ENCODE measurements at regions not wholly inside any gene's neighbourhood (a gene's known extent, or its start where the extent isn't known, plus 50 kb on each side); places are given as distances from the start of the nearest gene placed in this dataset.
"Not testable (repeated sequence)": the region's sequence is repeated elsewhere in the genome, so short reads cannot be mapped to it uniquely, and the experiment has no call there.

- in situ Hi-C loops (cut with HindIII; ENCODE audit: low sequenced_read_pairs), result no loop called here
Observed at GRCh38 chr11:26839911-26840698, 118.2 kb upstream of the SLC5A12 start.

GRCh38 chr11:26841818-26842473, 120.1 kb upstream of the SLC5A12 start:
- in situ Hi-C loops (cut with HindIII; ENCODE audit: low sequenced_read_pairs), result no loop called here

- in situ Hi-C loops (cut with HindIII; ENCODE audit: low sequenced_read_pairs), result no loop called here
Observed at GRCh38 chr11:26842478-26843282, 120.8 kb upstream of the SLC5A12 start.

DNA sequence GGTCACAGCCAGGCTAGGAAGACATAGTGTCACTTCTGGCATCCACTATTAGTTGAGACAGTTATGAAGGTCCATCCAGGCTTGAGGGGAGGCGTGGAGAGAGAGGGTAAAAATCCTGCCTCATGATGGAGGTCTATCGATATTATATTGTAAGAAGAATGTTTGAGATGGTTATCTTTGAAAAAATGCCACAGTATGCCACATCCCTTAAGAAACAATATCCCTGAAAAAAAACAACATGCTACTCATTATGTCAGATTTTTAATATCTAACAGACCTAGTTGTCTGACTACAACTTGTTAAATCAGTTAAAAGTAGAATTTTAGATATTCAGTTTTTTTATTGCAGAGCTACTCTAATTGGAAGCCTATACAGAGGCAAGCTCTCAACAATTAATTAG, 121.7 kb upstream of the SLC5A12 start:
- in situ Hi-C loops (cut with HindIII; ENCODE audit: low sequenced_read_pairs), result no loop called here

DNA sequence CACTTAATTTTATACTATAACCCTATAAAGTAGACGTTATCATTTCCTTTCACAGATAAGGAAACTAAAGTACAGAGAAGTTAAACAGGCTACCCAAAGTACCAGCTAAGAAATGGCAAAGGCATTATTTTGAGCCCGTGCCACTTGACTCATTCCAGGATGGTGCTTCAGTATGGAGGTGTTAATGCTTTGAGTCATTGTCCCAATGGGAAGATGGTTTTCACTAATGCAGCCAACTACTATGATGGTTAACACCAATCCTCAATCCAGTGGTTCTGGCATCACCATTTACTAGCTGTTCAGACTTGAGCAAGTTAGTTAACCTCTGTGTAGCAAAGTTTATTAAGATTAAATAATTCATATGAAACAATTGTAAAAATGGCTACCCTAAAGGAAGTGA, 123.1 kb upstream of the SLC5A12 start:
- in situ Hi-C loops (cut with HindIII; ENCODE audit: low sequenced_read_pairs), result no loop called here

- in situ Hi-C loops (cut with HindIII; ENCODE audit: low sequenced_read_pairs), result no loop called here
Observed at GRCh38 chr11:26846227-26846626, 124.4 kb upstream of the SLC5A12 start.

- in situ Hi-C loops (cut with HindIII; ENCODE audit: low sequenced_read_pairs), result no loop called here
Observed at GRCh38 chr11:26847459-26847858, 125.6 kb upstream of the SLC5A12 start.

- in situ Hi-C loops (cut with HindIII; ENCODE audit: low sequenced_read_pairs), result no loop called here
Observed at GRCh38 chr11:26847977-26848376, 126.1 kb upstream of the SLC5A12 start.

GRCh38 chr11:26849036-26849435, 127.2 kb upstream of the SLC5A12 start:
- in situ Hi-C loops (cut with HindIII; ENCODE audit: low sequenced_read_pairs), result no loop called here

GRCh38 chr11:26851291-26851690, 129.4 kb upstream of the SLC5A12 start:
- in situ Hi-C loops (cut with HindIII; ENCODE audit: low sequenced_read_pairs), result no loop called here

GRCh38 chr11:26851696-26852095, 129.8 kb upstream of the SLC5A12 start:
- in situ Hi-C loops (cut with HindIII; ENCODE audit: low sequenced_read_pairs), result no loop called here

DNA sequence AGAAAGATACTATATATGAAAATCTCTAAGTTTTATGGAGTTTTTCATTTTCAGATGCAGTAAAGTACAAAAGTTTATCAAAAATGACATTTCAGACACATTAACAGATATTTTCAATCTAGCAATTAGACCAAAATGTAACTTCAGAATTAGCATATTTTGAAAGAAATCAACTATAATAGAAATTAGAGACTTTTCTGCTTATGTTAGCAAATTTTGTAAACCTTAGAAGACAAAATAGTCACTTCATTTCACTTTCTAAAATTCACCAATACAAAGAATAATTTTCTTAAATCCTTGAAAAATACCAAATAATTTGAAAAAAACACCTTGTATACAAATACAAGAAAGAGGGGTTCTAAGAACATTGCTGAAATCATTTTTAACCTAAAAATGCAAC, 135.8 kb upstream of the FIBIN start:
- in situ Hi-C loops (cut with HindIII; ENCODE audit: low sequenced_read_pairs), result no loop called here

DNA sequence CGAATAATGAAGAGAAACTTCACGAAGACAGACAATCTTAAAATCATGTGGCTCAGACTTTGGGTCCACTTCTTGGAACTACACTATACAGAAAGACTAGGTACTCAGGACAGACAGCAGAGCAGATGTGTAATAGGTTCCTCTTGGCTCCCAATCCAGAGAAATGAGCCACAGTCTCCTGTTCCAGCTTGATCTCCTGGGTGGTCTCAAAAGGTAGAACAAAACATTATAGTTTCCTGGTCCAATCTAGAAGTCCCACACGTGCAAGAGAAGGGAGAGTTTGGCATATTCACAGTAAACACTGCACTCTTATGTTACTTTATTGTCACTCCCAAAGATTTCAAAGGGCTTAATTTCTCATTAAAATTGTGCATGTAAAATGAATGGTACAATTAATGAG, 134.5 kb upstream of the FIBIN start:
- in situ Hi-C loops (cut with HindIII; ENCODE audit: low sequenced_read_pairs), result no loop called here

DNA sequence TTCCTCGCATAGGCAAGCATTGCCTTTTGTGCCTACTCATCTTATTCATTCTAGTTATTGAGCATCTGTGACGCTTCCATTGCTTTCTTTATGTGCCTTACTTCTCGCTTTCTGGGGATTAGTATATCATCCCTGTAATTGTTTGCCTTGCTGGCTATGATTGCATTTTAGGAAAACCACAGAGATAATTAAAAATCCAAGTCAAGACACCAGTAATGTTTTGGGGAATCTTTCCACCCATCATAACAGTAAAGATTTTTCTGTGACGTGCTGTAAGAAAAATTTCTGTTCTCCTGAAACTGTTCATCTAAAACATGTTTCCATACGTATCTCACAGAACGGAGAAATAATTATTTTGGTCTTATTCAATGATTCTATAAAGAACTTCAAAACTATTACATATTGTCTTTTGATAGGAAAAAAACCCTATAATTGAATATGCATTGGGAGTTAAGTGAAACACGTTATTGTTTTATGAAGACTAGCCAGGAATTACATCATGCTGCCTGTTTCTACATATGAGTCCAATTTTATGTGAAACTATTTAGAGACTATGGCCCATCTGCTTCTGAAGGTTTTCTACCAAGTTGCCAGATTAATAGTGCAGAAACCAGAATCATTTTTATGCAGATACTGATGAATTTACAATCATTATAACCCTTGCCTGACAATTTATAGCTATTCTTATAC, 133.7 kb upstream of the FIBIN start:
- in situ Hi-C loops (cut with HindIII; ENCODE audit: low sequenced_read_pairs), result loop anchor here (10.0 kb wide), 1 partner anchor 165 kb away; no protein-coding TSS in a partner anchor

DNA sequence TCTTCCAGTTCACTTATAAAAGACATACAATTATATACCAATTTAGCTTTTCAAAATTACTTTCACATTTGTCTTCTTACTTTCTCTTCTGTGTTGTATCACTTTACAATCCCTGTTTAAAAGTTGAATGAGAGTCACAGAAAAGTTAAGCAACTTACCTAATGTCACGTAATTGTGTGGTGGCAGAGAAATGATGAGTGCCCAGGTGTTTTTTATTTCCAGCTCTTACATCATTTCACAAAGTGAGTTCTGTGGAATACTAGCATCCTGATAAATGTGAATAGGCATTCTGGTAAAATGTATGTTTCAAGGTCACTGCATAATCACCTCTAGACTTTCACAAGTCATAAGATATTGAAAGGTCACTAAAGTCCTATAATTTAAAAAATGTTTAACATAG, 133.0 kb upstream of the FIBIN start:
- in situ Hi-C loops (cut with HindIII; ENCODE audit: low sequenced_read_pairs), result loop anchor here (10.0 kb wide), 1 partner anchor 164 kb away; no protein-coding TSS in a partner anchor

DNA sequence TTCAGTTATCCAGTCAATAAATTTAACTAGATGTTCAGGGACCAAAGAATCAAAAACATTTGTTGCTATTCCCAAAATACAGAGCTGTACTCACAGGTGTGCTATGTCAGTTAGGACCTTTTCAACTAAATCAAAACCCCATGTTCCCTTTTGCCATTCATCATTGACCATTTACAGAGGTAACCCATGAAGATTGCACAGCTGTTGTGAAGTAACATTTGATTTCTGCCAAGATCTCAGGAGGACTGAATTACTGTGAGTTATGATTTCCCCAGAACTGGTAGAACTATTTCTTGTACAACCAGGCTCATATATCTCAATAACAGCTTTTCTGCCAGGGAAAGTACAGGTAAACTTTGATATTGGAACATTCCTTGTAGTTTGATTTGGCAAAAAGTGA, 131.1 kb upstream of the FIBIN start:
- in situ Hi-C loops (cut with HindIII; ENCODE audit: low sequenced_read_pairs), result loop anchor here (10.0 kb wide), 1 partner anchor 162 kb away; no protein-coding TSS in a partner anchor

GRCh38 chr11:26865703-26866102, 128.2 kb upstream of the FIBIN start:
- in situ Hi-C loops (cut with HindIII; ENCODE audit: low sequenced_read_pairs), result loop anchor here (10.0 kb wide), 1 partner anchor 159 kb away; no protein-coding TSS in a partner anchor

- in situ Hi-C loops (cut with HindIII; ENCODE audit: low sequenced_read_pairs), result loop anchor here (10.0 kb wide), 1 partner anchor 158 kb away; no protein-coding TSS in a partner anchor
Observed at GRCh38 chr11:26867286-26867685, 126.6 kb upstream of the FIBIN start.

DNA sequence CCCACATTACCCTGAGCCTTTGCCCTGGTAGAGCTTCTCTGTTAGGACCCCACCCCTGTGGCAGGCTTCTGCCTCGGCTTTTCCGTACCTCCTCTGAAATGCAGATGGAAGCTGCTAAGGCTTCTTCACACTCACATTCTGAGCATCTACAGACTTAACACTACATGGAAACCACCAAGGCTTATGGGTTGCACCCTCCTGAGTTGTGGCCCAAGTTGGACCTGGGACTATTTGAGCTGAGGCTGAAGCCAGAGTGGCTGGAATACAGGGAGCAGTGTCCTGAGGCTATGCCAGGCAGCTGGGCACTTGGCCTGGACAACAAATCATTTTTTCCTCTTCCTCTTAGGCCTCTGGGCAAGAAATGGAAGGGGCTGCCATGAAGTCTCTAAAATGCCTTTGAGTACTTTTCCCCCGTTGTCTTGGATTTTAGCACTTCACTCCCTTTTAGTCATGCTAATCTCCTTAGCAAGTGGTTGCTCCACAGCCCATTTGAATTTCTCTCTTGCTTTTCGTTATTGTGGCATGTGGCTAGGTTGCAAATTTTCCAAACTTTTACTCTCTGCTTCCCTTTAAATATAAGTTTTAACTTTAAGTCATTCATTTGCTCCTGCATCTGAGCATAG, 114.8 kb upstream of the FIBIN start:
- in situ Hi-C loops (cut with HindIII; ENCODE audit: low sequenced_read_pairs), result no loop called here

- in situ Hi-C loops (cut with HindIII; ENCODE audit: low sequenced_read_pairs), result not testable (repeated sequence)
Observed at GRCh38 chr11:26882363-26882880, 111.5 kb upstream of the FIBIN start.
